MM.1S (cell line): ENCODE measurements at regions not wholly inside any gene's neighbourhood (a gene's known extent, or its start where the extent isn't known, plus 50 kb on each side); places are given as distances from the start of the nearest gene placed in this dataset.

Experiments used
- DNase-seq: peaks from one replicate; pipeline ENCODE4 v3.0.0-alpha.2; 2015
- H2AFZ ChIP-seq: fragments of 300-600 bp; sonication (generic); 2 replicates; pipeline ENCODE4 v1.6.0; 2016; ENCODE audit warnings: antibody characterized with exemption, low read length
- H3F3A ChIP-seq: fragments of 300-600 bp; sonication (generic); 2 replicates; pipeline ENCODE4 v1.6.1; 2016; ENCODE audit warnings: mild to moderate bottlenecking, antibody characterized with exemption, low read length, moderate library complexity, mixed read lengths; ENCODE audit not compliant: insufficient read depth
- H3K27ac ChIP-seq: fragments of 300-600 bp; sonication (generic); 2 replicates; pipeline ENCODE4 v1.5.1; 2016; ENCODE audit warnings: mild to moderate bottlenecking, low read length
- H3K27me3 ChIP-seq: fragments of 300-600 bp; sonication (generic); replicated peaks from 2 replicates; pipeline ENCODE4 v1.6.0; 2016; ENCODE audit warnings: low read length; ENCODE audit not compliant: insufficient read depth
- H3K36me3 ChIP-seq: fragments of 300-600 bp; sonication (generic); replicated peaks from 2 replicates; pipeline ENCODE4 v1.6.1; 2016; ENCODE audit warnings: mild to moderate bottlenecking, low read length, mixed read lengths; ENCODE audit not compliant: insufficient read depth
- H3K4me1 ChIP-seq: fragments of 300-600 bp; sonication (generic); 2 replicates; pipeline ENCODE4 v1.6.1; 2016; ENCODE audit warnings: low read length, mixed read lengths
- H3K4me2 ChIP-seq: fragments of 300-600 bp; sonication (generic); 2 replicates; pipeline ENCODE4 v1.6.0; 2016; ENCODE audit warnings: low read depth, low read length
- H3K4me3 ChIP-seq: fragments of 300-600 bp; sonication (generic); 2 replicates; pipeline ENCODE4 v1.5.1; 2016; ENCODE audit warnings: low read length, mixed read lengths
- H3K79me2 ChIP-seq: fragments of 300-600 bp; sonication (generic); 2 replicates; pipeline ENCODE4 v1.6.1; 2016; ENCODE audit warnings: mixed run types, low read length, mixed read lengths
- H3K9ac ChIP-seq: fragments of 300-600 bp; sonication (generic); 2 replicates; pipeline ENCODE4 v1.6.1; 2016; ENCODE audit warnings: low read length, mixed read lengths
- H3K9me2 ChIP-seq: fragments of 300-600 bp; sonication (generic); replicated peaks from 2 replicates; pipeline ENCODE4 v1.6.1; 2016; ENCODE audit warnings: mild to moderate bottlenecking, low read length, mixed read lengths; ENCODE audit not compliant: insufficient read depth
- H3K9me3 ChIP-seq: fragments of 300-600 bp; sonication (generic); replicated peaks from 2 replicates; pipeline ENCODE4 v1.6.1; 2016; ENCODE audit warnings: mild to moderate bottlenecking, low read length, mixed read lengths; ENCODE audit not compliant: insufficient read depth
- H4K20me1 ChIP-seq: fragments of 300-600 bp; sonication (generic); 2 replicates; pipeline ENCODE4 v1.6.1; 2016; ENCODE audit warnings: mild to moderate bottlenecking, low read length, moderate library complexity, mixed read lengths; ENCODE audit not compliant: insufficient read depth
- EZH2 ChIP-seq: fragments of 300-600 bp; sonication (generic); optimal IDR thresholded peaks from 2 replicates; pipeline ENCODE3; 2017; ENCODE audit warnings: low read depth, mild to moderate bottlenecking, antibody characterized with exemption, low read length, mixed read lengths
- EZH2phosphoT487 ChIP-seq: fragments of 300-600 bp; sonication (generic); IDR thresholded peaks from 2 replicates; pipeline ENCODE4 v1.6.1; 2018; ENCODE audit warnings: antibody characterized with exemption, low read length
- TF ChIP-seq, protein P1 (sequence below): fragments of 300-600 bp; sonication (generic); IDR thresholded peaks from 2 replicates; pipeline ENCODE4 v1.5.1; 2016; ENCODE audit warnings: antibody characterized with exemption, low read length, mixed read lengths

DNA sequence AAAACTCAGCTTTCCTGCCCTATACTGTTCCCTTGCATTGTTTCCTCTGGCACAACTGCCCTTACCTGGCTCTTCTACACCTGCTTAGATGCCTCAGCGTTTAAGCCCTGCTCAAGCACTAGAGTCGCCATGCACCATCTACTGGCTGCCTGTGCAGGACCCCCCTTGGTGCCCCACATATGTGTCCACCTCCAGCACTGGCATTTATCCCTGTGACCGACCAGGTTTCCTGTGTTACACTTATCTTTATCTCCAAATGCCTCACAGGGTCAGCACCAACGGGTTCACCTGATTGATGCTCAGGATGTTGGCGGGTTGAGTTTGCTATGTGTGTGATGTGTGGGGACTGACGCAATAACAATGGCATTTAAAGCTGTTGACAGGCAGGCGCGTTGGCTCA lies 177.5 kb downstream of the TMEM18 start:
- Histone ChIP-seq H3K9ac (no peak overlapping the region), H3K9me2 (no peaks in the 10 kb centered on the region), H3K4me1 (no peaks in the 10 kb centered on the region), H3K36me3 (no peaks in the 10 kb centered on the region), H3K27me3 (no peaks in the 10 kb centered on the region), H4K20me1 (no peaks in the 10 kb centered on the region), H3K27ac (no peak overlapping the region), H3K4me2 (no peak overlapping the region), H3F3A (no peaks in the 10 kb centered on the region), H3K79me2 (no peaks in the 10 kb centered on the region), H3K4me3 (no peak overlapping the region), H3K9me3 (no peaks in the 10 kb centered on the region), H2AFZ (no peak overlapping the region)
- no peak for DNase-seq
- TF ChIP-seq, protein P1, sequence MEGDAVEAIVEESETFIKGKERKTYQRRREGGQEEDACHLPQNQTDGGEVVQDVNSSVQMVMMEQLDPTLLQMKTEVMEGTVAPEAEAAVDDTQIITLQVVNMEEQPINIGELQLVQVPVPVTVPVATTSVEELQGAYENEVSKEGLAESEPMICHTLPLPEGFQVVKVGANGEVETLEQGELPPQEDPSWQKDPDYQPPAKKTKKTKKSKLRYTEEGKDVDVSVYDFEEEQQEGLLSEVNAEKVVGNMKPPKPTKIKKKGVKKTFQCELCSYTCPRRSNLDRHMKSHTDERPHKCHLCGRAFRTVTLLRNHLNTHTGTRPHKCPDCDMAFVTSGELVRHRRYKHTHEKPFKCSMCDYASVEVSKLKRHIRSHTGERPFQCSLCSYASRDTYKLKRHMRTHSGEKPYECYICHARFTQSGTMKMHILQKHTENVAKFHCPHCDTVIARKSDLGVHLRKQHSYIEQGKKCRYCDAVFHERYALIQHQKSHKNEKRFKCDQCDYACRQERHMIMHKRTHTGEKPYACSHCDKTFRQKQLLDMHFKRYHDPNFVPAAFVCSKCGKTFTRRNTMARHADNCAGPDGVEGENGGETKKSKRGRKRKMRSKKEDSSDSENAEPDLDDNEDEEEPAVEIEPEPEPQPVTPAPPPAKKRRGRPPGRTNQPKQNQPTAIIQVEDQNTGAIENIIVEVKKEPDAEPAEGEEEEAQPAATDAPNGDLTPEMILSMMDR: no peak
- TF ChIP-seq EZH2 (no peak), EZH2phosphoT487 (no peak)

DNA sequence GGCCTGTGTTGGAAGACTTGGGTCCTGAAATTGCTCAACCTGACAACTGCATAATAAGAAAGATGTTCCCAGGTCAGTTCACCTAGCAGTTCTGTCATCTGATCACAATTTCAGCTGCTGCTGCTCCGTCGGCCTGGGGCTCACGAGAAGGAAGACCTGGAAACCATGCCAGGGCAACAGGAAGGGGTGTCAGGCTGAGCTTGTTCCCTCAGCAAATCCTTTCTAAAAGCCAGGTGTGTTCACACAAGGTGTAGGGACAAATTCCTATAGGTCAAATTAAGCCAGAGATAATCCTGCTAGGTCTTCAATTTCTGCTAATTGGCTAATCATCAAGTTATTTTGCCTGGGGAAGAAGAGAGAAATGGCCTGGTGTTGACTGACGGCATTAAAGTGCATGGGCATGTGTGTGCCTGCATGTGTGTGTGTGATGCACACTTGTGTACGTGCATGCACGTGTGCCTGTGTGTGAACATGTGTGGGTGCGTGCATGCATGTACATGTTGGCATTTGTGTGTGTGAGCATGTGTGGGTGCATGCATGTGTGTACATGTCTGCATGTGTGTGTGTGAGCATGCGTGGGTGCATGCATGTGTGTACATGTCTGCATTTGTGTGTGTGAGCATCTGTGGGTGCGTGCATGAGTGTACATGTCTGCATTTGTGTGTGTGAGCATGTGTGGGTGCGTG lies 178.6 kb downstream of the TMEM18 start:
- no peaks in the 10 kb centered on the region for H3F3A ChIP-seq
- H3K27me3 ChIP-seq: no peaks in the 10 kb centered on the region
- H2AFZ ChIP-seq: no peak overlapping the region

DNA sequence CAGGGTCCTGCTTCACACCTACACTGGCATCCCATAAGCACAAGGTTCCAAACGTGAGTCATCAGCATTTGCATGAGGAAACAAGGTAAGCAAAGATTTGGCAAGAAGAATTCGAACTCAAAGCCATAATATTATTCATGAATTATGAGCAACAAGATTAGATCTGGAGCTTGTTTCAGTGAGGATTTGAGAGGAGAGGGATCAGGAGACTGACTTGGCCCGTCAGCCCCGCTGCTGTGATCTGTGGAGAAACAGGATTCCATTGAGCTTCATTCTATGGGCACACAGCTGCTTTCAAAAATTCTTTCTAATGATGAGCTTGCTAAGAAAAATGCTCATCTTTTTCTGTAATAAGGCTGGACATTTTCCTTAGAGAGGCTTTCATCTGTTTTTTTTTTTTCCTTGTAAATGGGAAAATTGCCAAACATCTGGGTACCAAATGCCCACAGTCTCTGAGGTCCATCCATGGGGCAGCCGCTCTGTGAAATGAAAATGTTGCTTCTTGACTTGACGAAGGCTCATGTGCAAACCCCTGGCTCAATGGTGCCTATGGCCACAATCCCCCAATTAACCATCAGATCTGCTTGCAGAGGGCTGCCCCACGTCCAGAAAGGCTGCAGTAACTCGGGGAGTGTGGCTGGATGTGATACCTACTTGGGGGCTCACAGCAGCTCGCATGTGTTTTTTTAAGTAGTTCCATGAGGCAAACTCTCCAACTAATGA lies 179.3 kb downstream of the TMEM18 start:
- Histone ChIP-seq H3K9ac (no peak overlapping the region), H3K27ac (no peak overlapping the region), H3K9me3 (no peaks in the 10 kb centered on the region), H3K4me2 (no peak overlapping the region), H3K4me1 (no peaks in the 10 kb centered on the region), H3F3A (no peaks in the 10 kb centered on the region), H3K4me3 (no peak overlapping the region), H3K36me3 (no peaks in the 10 kb centered on the region), H3K27me3 (no peaks in the 10 kb centered on the region), H4K20me1 (no peaks in the 10 kb centered on the region), H2AFZ (no peak overlapping the region), H3K9me2 (no peaks in the 10 kb centered on the region), H3K79me2 (no peaks in the 10 kb centered on the region)
- TF ChIP-seq EZH2 (no peak), EZH2phosphoT487 (no peak)
- TF ChIP-seq, protein P1: no peak
- no peak for DNase-seq

More for the DNA sequence above, 178.6 kb downstream of the TMEM18 start:
- TF ChIP-seq EZH2phosphoT487: no peak
- TF ChIP-seq, protein P1: no peak
- TF ChIP-seq EZH2: no peak
- Histone ChIP-seq H3K9ac (no peak overlapping the region), H3K4me2 (no peak overlapping the region), H3K4me3 (no peak overlapping the region), H3K27ac (no peak overlapping the region), H3K79me2 (no peaks in the 10 kb centered on the region), H3K36me3 (no peaks in the 10 kb centered on the region), H3K9me3 (no peaks in the 10 kb centered on the region), H3K4me1 (no peaks in the 10 kb centered on the region), H3K9me2 (no peaks in the 10 kb centered on the region), H4K20me1 (no peaks in the 10 kb centered on the region)
- DNase-seq: no peak
